WTC11 (cell line): ENCODE measurements at regions not wholly inside any gene's neighbourhood (a gene's known extent, or its start where the extent isn't known, plus 50 kb on each side); places are given as distances from the start of the nearest gene placed in this dataset.

Experiments
- ATAC-seq: fragments of 200-7000 bp; cut with Tn5 transposase; 2 replicates; pipeline ENCODE4 v1.10.0; 2021; ENCODE audit warnings: mild to moderate bottlenecking, moderate library complexity
- CTCF ChIA-PET: fragments of 300-600 bp; sonication (Branson Sonifier 250); formaldehyde crosslinking; loops from one replicate; lab custom pipeline; 2021; ENCODE audit warnings: antibody characterized with exemption; lab: Charles Lee
- POLR2A ChIA-PET: fragments of 350-600 bp; sonication (Branson Sonifier 250); formaldehyde crosslinking; loops from one replicate; lab custom pipeline; 2021; ENCODE audit warnings: antibody characterized with exemption; lab: Charles Lee
- DNase-seq: peaks from one replicate; pipeline ENCODE4 v3.0.0; 2021; ENCODE audit warnings: low spot score
- H3K27ac Mint-ChIP-seq: 2 replicates; pipeline ENCODE4 v1.8.0; 2021; ENCODE audit warnings: mixed read lengths
- H3K27me3 Mint-ChIP-seq: 2 replicates; pipeline ENCODE4 v1.8.0; 2021; ENCODE audit warnings: low read depth, mild to moderate bottlenecking, moderate library complexity, mixed read lengths
- H3K36me3 Mint-ChIP-seq: 2 replicates; pipeline ENCODE4 v1.8.0; 2021; ENCODE audit warnings: mixed read lengths
- H3K4me1 Mint-ChIP-seq: 2 replicates; pipeline ENCODE4 v1.8.0; 2022; ENCODE audit warnings: mixed read lengths
- H3K4me3 Mint-ChIP-seq: 2 replicates; pipeline ENCODE4 v1.8.0; 2021; ENCODE audit warnings: mild to moderate bottlenecking, moderate library complexity, mixed read lengths
- H3K9me3 Mint-ChIP-seq: 2 replicates; pipeline ENCODE4 v1.8.0; 2021; ENCODE audit warnings: mixed read lengths
- ATF1 ChIP-seq: sonication (generic); formaldehyde crosslinking; IDR thresholded peaks from 2 replicates; pipeline ENCODE4 v1.8.1; 2023; ENCODE audit warnings: mild to moderate bottlenecking, moderate library complexity, missing genetic modification reagents
- CTCF ChIP-seq: fragments of 200-600 bp; IDR thresholded peaks from 2 replicates; pipeline ENCODE4 v1.8.0; 2022; ENCODE audit warnings: antibody characterized with exemption
- ETV6 ChIP-seq: sonication (generic); formaldehyde crosslinking; IDR thresholded peaks from 2 replicates; pipeline ENCODE4 v1.8.1; 2022; ENCODE audit warnings: mild to moderate bottlenecking, missing genetic modification reagents
- FOXP1 ChIP-seq: sonication (generic); formaldehyde crosslinking; IDR thresholded peaks from 2 replicates; pipeline ENCODE4 v1.8.0; 2022; ENCODE audit warnings: missing genetic modification reagents, mild to moderate bottlenecking, moderate library complexity, borderline replicate concordance
- HMGA2 ChIP-seq: fragments of 250-450 bp; sonication (Bioruptor Pico); IDR thresholded peaks from 2 replicates; pipeline ENCODE4 v1.4.0; 2021; ENCODE audit warnings: mild to moderate bottlenecking, moderate library complexity
- IRF1 ChIP-seq: sonication (generic); formaldehyde crosslinking; IDR thresholded peaks from 2 replicates; pipeline ENCODE4 v1.8.0; 2023; ENCODE audit warnings: missing genetic modification reagents
- KAT7 ChIP-seq: sonication (generic); formaldehyde crosslinking; IDR thresholded peaks from 2 replicates; pipeline ENCODE4 v1.8.1; 2023; ENCODE audit warnings: missing genetic modification reagents, mild to moderate bottlenecking, borderline replicate concordance
- NFYB ChIP-seq: sonication (generic); formaldehyde crosslinking; conservative IDR thresholded peaks from 2 replicates; pipeline ENCODE4 v1.8.0; 2022; ENCODE audit warnings: low read depth, missing genetic modification reagents
- NR3C1 ChIP-seq: sonication (generic); formaldehyde crosslinking; conservative IDR thresholded peaks from 2 replicates; pipeline ENCODE4 v1.8.1; 2023; ENCODE audit warnings: low read depth, mild to moderate bottlenecking, missing genetic modification reagents
- PRDM15 ChIP-seq: sonication (generic); formaldehyde crosslinking; IDR thresholded peaks from 2 replicates; pipeline ENCODE4 v1.8.0; 2022; ENCODE audit warnings: missing genetic modification reagents
- PREB ChIP-seq: sonication (generic); formaldehyde crosslinking; IDR thresholded peaks from 2 replicates; pipeline ENCODE4 v1.8.1; 2022; ENCODE audit warnings: mild to moderate bottlenecking, missing genetic modification reagents, moderate library complexity, borderline replicate concordance
- RELA ChIP-seq: sonication (generic); formaldehyde crosslinking; IDR thresholded peaks from 2 replicates; pipeline ENCODE4 v1.8.1; 2022; ENCODE audit warnings: missing genetic modification reagents, mild to moderate bottlenecking, borderline replicate concordance
- SMAD3 ChIP-seq: sonication (generic); formaldehyde crosslinking; IDR thresholded peaks from 2 replicates; pipeline ENCODE4 v1.8.0; 2022; ENCODE audit warnings: missing genetic modification reagents, mild to moderate bottlenecking, borderline replicate concordance
- SMAD4 ChIP-seq: sonication (generic); formaldehyde crosslinking; IDR thresholded peaks from 2 replicates; pipeline ENCODE4 v1.8.0; 2022; ENCODE audit warnings: mild to moderate bottlenecking, missing genetic modification reagents
- TCF7 ChIP-seq: sonication (generic); formaldehyde crosslinking; IDR thresholded peaks from 2 replicates; pipeline ENCODE4 v1.8.0; 2022; ENCODE audit warnings: mild to moderate bottlenecking, low read depth, missing genetic modification reagents, moderate library complexity
- TEAD4 ChIP-seq: sonication (generic); formaldehyde crosslinking; IDR thresholded peaks from 2 replicates; pipeline ENCODE4 v1.8.0; 2022; ENCODE audit warnings: mild to moderate bottlenecking, missing genetic modification reagents
- ZMAT4 ChIP-seq: fragments of 250-450 bp; sonication (Bioruptor Pico); IDR thresholded peaks from 2 replicates; pipeline ENCODE4 v1.9.0; 2021; ENCODE audit warnings: mild to moderate bottlenecking
- ZNF121 ChIP-seq: sonication (generic); formaldehyde crosslinking; IDR thresholded peaks from 2 replicates; pipeline ENCODE4 v1.8.0; 2023; ENCODE audit warnings: missing genetic modification reagents
- ZNF263 ChIP-seq: sonication (generic); formaldehyde crosslinking; IDR thresholded peaks from 2 replicates; pipeline ENCODE4 v1.8.1; 2022; ENCODE audit warnings: low read depth, mild to moderate bottlenecking, moderate library complexity, missing genetic modification reagents
- ZNF671 ChIP-seq: fragments of 250-450 bp; sonication (Bioruptor Pico); IDR thresholded peaks from 2 replicates; pipeline ENCODE4 v1.8.0; 2021; ENCODE audit warnings: mild to moderate bottlenecking
- TF ChIP-seq, protein P1 (sequence below): sonication (generic); formaldehyde crosslinking; IDR thresholded peaks from 2 replicates; pipeline ENCODE4 v1.8.0; 2022; ENCODE audit warnings: mild to moderate bottlenecking, missing genetic modification reagents
- TF ChIP-seq, protein P2 (sequence below): fragments of 250-450 bp; sonication (Bioruptor Pico); IDR thresholded peaks from 2 replicates; pipeline ENCODE4 v1.9.0; 2021; ENCODE audit warnings: mild to moderate bottlenecking, borderline replicate concordance

GRCh38 chr19:34574704-34575103 lies 93.1 kb downstream of the WTIP start (continued):
- TF ChIP-seq ETV6 (CRISPR knock-in tag): no peak
- TF ChIP-seq SMAD4 (CRISPR knock-in tag): no peak
- TF ChIP-seq TCF7: no peak
- TF ChIP-seq ZNF671 (CRISPR knock-in tag): no peak
- TF ChIP-seq, protein P1, sequence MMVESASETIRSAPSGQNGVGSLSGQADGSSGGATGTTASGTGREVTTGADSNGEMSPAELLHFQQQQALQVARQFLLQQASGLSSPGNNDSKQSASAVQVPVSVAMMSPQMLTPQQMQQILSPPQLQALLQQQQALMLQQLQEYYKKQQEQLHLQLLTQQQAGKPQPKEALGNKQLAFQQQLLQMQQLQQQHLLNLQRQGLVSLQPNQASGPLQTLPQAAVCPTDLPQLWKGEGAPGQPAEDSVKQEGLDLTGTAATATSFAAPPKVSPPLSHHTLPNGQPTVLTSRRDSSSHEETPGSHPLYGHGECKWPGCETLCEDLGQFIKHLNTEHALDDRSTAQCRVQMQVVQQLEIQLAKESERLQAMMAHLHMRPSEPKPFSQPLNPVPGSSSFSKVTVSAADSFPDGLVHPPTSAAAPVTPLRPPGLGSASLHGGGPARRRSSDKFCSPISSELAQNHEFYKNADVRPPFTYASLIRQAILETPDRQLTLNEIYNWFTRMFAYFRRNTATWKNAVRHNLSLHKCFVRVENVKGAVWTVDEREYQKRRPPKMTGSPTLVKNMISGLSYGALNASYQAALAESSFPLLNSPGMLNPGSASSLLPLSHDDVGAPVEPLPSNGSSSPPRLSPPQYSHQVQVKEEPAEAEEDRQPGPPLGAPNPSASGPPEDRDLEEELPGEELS (CRISPR knock-in tag): no peak
- TF ChIP-seq CTCF: no peak
- no peak for TF ChIP-seq TEAD4 (CRISPR knock-in tag)
- TF ChIP-seq HMGA2 (CRISPR knock-in tag): no peak
- TF ChIP-seq KAT7 (CRISPR knock-in tag): no peak
- no peak for TF ChIP-seq ZMAT4
- TF ChIP-seq, protein P2, sequence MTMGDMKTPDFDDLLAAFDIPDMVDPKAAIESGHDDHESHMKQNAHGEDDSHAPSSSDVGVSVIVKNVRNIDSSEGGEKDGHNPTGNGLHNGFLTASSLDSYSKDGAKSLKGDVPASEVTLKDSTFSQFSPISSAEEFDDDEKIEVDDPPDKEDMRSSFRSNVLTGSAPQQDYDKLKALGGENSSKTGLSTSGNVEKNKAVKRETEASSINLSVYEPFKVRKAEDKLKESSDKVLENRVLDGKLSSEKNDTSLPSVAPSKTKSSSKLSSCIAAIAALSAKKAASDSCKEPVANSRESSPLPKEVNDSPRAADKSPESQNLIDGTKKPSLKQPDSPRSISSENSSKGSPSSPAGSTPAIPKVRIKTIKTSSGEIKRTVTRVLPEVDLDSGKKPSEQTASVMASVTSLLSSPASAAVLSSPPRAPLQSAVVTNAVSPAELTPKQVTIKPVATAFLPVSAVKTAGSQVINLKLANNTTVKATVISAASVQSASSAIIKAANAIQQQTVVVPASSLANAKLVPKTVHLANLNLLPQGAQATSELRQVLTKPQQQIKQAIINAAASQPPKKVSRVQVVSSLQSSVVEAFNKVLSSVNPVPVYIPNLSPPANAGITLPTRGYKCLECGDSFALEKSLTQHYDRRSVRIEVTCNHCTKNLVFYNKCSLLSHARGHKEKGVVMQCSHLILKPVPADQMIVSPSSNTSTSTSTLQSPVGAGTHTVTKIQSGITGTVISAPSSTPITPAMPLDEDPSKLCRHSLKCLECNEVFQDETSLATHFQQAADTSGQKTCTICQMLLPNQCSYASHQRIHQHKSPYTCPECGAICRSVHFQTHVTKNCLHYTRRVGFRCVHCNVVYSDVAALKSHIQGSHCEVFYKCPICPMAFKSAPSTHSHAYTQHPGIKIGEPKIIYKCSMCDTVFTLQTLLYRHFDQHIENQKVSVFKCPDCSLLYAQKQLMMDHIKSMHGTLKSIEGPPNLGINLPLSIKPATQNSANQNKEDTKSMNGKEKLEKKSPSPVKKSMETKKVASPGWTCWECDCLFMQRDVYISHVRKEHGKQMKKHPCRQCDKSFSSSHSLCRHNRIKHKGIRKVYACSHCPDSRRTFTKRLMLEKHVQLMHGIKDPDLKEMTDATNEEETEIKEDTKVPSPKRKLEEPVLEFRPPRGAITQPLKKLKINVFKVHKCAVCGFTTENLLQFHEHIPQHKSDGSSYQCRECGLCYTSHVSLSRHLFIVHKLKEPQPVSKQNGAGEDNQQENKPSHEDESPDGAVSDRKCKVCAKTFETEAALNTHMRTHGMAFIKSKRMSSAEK (CRISPR knock-in tag): no peak
- no peak for TF ChIP-seq RELA (CRISPR knock-in tag)
- TF ChIP-seq FOXP1 (CRISPR knock-in tag): no peak
- TF ChIP-seq ATF1 (CRISPR knock-in tag): no peak

DNA sequence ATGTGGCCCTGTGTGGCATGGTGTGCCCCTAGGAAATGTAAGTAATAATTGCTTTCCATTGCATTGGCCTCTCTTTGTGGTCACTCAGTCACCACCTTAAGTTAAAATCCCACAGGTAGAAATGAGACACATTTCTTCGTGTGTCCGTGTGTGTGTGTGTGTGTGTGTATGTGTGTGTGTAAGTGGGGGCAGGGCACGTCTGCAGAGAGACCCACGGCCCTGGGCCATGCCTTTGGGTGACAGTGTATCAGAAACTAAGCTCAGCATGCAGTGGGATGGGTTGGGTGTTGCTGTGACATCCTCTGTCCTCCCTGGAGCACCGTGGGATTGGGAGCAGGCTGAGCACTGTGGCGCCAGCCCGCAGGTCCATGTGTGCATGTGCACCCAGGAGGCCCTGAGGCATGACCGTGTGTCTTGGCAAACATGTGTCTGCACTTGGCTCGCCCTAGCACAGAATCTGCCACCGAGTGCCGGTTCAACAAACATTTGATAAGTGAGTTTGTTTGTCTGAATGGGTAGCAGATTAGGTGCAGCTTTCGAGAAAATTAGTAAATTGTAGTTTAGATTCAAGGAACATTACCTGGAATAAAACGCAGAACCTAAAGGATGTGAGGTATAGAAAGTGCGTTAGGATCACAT lies 91.8 kb downstream of the WTIP start:
- Mint-ChIP-seq H3K27ac (no peak overlapping the region), H3K4me3 (no peak overlapping the region)
- no peak for DNase-seq

More for the DNA sequence above, 91.8 kb downstream of the WTIP start:
- TF ChIP-seq PREB (CRISPR knock-in tag) (no peak), PRDM15 (CRISPR knock-in tag) (no peak), NFYB (CRISPR knock-in tag) (no peak), ZNF121 (no peak), NR3C1 (CRISPR knock-in tag) (no peak), SMAD3 (no peak), IRF1 (CRISPR knock-in tag) (no peak), ZNF263 (CRISPR knock-in tag) (no peak)
- ATAC-seq: no peak
- Mint-ChIP-seq H3K9me3 (peaks cover 36% of the 10 kb centered on the region), H3K27me3 (peaks cover 31% of the 10 kb centered on the region), H3K4me1 (peaks cover 22% of the 10 kb centered on the region), H3K36me3 (peaks cover 18% of the 10 kb centered on the region)
- ChIA-PET CTCF (no interaction called here), POLR2A (no interaction called here)
